SK-N-SH (cell line): ENCODE measurements at regions not wholly inside any gene's neighbourhood (a gene's known extent, or its start where the extent isn't known, plus 50 kb on each side); places are given as distances from the start of the nearest gene placed in this dataset.

Experiments
- CTCF ChIP-seq: fragments of 200-600 bp; sonication (generic); IDR thresholded peaks from 2 replicates; pipeline ENCODE4 v1.6.1; 2017; ENCODE audit warnings: antibody characterized with exemption, mild to moderate bottlenecking, moderate library complexity
- RAD21 ChIP-seq: IDR thresholded peaks from 2 replicates; pipeline ENCODE4 v1.6.1; 2012; ENCODE audit warnings: mild to moderate bottlenecking, low read length
- SMC3 ChIP-seq: IDR thresholded peaks from 2 replicates; pipeline ENCODE4 v1.6.1; 2012; ENCODE audit warnings: low read depth, low read length, improper control_type of control experiment

- TF ChIP-seq RAD21 (no peak), CTCF (no peak), SMC3 (no peak)
These were observed 350.0 kb upstream of the SLC24A2 start for GRCh38 chr9:20138841-20139240.
